Hypothalamus (tissue), 51 donors: ENCODE measurements at regions not wholly inside any gene's neighbourhood (a gene's known extent, or its start where the extent isn't known, plus 50 kb on each side); places are given as distances from the start of the nearest gene placed in this dataset.
"Not testable (repeated sequence)": the region's sequence is repeated elsewhere in the genome, so short reads cannot be mapped to it uniquely, and the experiment has no call there.

Source experiments
- DNase-seq, 51 donors: peaks; one replicate each; lab custom pipeline; 2025; lab: John Stamatoyannopoulos, UW

GRCh38 chr7:149992366-149992765, 118.6 kb downstream of the ATP6V0E2 start:
- DNase-seq: not testable (repeated sequence)

GRCh38 chr7:149995369-149996026, 121.7 kb downstream of the ATP6V0E2 start:
- DNase-seq: not testable (repeated sequence)

- peak in 3 of 51 donors; percentile 3 to 13 (median 5) for DNase-seq
These were observed 127.2 kb downstream of the ATP6V0E2 start for GRCh38 chr7:150000780-150001599.

- DNase-seq: no peak
These were observed 129.6 kb downstream of the ATP6V0E2 start for GRCh38 chr7:150003304-150003810.

DNA sequence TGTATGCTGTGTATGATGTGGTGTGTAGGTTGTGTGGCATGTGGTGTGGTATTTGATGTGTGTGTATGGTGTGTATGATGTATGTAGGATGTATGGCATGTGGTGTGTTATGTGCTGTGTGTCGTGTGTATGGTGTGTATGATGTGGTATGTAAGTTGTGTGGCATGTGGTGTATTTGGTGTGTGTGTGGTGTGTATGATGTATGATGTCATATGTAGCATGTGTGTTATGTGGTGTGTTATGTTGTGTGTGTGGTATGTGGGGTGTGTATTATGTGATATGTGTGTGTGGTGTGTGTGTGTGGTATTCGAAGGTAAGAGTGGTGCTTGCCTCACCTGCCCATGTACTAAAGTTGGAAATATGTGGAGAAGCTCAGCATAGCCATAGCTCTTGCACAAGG, 130.2 kb downstream of the ATP6V0E2 start:
- not testable (repeated sequence) for DNase-seq

GRCh38 chr7:150004843-150005242, 131.1 kb downstream of the ATP6V0E2 start:
- DNase-seq: not testable (repeated sequence)

DNA sequence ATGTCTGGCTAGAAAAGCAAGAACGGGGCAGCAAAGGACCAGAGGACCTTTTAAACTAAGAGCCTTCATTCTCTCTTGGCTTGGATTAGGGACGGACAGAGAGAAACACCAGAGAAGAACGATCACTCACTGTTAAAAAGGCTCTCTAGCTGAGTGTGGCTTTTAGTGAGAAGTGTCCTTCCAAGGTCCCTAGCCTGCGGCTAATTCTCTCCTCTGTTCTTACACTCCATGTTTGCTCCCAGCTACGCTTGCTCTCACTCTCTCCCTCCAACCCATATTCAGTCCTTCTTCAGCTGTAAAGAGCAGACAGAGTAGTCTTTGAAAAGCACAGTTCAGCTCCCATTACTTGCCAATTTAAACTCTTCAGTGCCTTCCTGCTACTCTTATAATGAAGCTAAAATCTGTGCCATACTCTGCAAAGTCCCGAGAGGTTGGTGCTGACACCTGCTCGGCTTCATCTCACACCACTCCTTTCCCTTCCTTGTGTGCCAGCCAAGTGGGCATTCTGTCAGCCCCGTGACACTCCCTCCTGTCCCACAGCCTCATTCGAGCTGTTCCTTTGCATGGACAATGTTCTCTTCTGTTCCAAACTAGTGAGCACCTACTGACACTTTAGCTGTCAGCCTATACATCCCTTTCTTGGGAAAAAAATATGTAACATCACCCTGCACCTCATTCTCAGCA, 136.0 kb downstream of the ATP6V0E2 start:
- DNase-seq: not testable (repeated sequence)

DNA sequence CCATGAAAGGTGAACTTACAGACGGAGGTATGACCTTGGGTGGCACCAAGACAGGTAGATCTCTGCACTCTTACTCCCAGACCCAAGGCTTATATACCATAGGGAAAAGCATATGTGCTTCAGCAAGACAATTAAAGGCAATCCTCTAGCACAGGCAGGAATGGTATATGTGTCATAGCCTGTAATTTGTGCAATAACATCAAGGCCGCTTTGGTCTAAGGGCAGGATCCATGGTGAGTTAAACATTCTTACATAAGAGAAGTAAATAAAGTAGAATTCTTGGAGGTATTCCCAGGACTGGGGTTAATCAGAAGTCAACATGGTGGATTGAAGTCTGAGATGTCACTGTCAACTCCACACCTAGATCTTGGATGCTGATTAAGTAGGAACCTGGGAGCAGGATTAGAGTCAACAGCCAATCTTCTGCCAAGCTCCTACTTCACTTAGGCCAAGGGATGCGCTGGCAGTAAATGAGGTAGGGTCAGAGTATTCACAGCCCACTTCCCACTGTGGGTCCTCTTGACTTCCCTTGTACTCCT, 143.0 kb downstream of the ATP6V0E2 start:
- DNase-seq: not testable (repeated sequence)

GRCh38 chr7:150020210-150020609, 146.4 kb downstream of the ATP6V0E2 start:
- not testable (repeated sequence) for DNase-seq

- DNase-seq: not testable (repeated sequence)
These were observed 151.1 kb downstream of the ATP6V0E2 start for GRCh38 chr7:150024550-150025490.

DNA sequence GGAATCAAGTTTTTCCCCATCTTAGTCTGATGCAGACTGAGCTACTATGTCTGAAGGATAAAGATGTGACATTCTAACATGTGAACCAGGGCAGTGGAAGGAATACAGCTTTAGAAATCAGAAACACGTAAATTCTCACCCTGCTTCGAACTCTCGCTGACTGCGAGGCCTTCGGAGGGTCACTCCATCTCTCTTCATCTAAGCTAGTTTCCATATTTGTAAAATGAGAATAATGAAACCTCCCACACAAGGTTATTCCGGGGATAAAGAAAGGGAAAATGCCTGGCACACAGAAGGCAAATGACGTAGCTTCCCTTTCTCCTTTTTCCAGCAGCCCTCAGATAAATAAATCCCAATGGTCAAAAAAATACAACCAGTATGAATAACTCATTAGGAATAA, 152.0 kb downstream of the ATP6V0E2 start:
- peak in 1 of 51 donors; percentile 7 for DNase-seq

DNA sequence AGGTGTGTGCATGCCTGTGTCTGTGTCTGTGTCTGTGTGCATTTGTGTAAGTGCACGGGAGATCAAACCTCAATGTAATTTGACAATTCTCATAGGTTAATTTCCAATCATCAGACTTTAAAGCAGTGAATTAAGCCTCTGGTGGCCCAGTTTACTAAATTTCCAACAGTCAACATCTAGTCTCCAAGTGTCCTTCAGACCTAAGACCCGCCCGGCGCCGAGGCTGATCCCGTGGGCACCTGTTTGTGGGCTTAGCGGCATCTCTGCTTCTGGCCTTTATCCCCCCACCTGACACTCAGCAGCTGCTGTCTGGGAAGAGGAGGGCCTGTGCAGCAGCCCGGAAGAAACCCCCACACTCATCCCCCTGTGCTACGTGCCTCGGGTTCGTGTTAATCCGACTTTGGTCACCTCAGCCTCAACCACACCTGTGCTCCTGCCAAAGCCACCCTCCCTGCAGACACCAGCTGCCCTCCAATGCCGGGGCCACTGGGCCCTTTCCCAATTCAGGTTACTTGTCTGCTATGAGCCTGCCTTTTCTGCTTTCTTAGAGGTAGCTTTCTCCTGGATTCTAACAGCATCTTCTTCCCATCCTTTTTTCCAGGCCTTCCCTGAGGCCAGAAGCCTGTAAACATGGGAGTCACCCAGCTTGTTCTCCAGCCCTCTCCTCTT, 154.7 kb downstream of the ATP6V0E2 start:
- DNase-seq: not testable (repeated sequence)

DNA sequence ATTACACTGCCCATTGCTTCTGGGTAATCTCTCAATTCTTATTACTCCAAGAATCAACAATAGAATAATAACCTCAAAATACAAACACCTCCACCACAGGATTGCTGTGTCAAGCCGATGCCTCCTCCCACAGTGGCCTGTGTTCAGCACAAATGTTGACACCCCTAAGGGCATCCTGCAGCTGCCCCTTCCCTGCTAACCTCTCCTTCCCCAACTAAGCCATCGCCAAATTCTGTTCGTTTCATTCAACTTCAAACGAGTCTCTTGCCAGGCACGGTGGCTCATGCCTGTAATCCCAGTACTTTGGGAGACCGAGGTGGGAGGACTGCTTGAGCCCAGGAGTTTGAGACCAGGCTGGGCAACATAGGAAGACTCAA, 155.2 kb downstream of the ATP6V0E2 start:
- DNase-seq: not testable (repeated sequence)

DNA sequence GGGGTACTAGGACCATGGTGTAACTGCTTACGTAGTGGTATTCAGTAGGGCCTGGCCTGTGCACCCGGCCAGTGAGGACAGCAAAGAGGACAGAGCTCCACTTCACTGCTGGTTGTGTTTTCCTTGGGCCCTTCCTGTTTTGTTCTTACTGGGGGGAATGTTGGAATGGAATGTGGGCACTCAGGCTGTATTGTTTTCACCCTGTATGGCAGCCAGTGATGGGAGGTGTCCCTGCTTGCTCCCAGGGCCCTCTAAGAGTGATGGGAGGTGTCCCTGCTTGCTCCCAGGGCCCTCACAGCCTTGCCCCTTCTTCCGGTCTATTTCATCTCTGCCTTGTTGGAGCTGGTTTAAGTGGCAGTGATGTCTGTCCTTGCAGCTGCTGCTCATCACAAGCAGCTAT, 158.0 kb downstream of the ATP6V0E2 start:
- DNase-seq: not testable (repeated sequence)

DNA sequence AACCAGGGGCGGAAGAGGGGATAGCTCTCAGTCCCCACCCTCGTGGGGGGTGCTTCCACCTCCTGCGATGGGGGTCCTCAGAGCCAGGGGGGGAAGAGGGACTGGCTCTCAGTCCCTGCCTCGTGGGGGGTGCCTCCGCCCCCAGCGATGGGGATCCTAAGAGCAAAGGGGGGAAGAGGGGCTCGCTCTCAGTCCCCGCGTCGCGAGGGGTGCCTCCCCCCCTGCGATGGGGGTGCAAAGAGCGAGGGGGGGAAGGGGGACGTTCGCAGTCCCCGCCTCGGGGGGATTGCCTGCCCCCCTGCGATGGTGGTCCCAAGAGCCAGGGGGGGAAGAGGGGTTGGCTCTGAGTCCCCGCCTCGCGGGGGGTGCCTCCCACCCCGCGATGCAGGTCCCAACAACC, 159.9 kb downstream of the ATP6V0E2 start:
- DNase-seq: not testable (repeated sequence)

GRCh38 chr7:150035769-150036168, 162.0 kb downstream of the ATP6V0E2 start:
- DNase-seq: not testable (repeated sequence)

GRCh38 chr7:150039061-150039460, 165.3 kb downstream of the ATP6V0E2 start:
- DNase-seq: not testable (repeated sequence)

GRCh38 chr7:150042281-150042680, 168.5 kb downstream of the ATP6V0E2 start:
- DNase-seq: not testable (repeated sequence)

GRCh38 chr7:150044771-150045170, 171.0 kb downstream of the ATP6V0E2 start:
- DNase-seq: not testable (repeated sequence)
